ENCODE measurements at regions not wholly inside any gene's neighbourhood (a gene's known extent, or its start where the extent isn't known, plus 50 kb on each side); places are given as distances from the start of the nearest gene placed in this dataset.
"Not testable (repeated sequence)": the region's sequence is repeated elsewhere in the genome, so short reads cannot be mapped to it uniquely, and the experiment has no call there.

GRCh38 chr6:159642995-159643394, 50.0 kb downstream of the SOD2 start:
- Mint-ChIP-seq H3K36me3 (ENCODE audit: low read depth) (peaks cover 8% of the 10 kb centered on the region), H3K4me1 (ENCODE audit: low read depth) (peaks cover 2% of the 10 kb centered on the region), H3K27ac (no peak overlapping the region), H3K9me3 (peaks cover 6% of the 10 kb centered on the region), H3K4me3 (no peak overlapping the region), H3K27me3 (ENCODE audit: low read depth) (no peaks in the 10 kb centered on the region)
- DNase-seq, result no peak
- intact Hi-C loops (cut with micrococcal nuclease), result no loop called here
- CTCF ChIA-PET, result interaction anchor here (0.6 to 1.6 kb wide), 5 partner anchors 11 to 470 kb away, joined by 3 to 6 read pairs (median 3); no protein-coding TSS in a partner anchor

GRCh38 chr6:159642481-159642880, 50.6 kb downstream of the SOD2 start:
- CTCF ChIA-PET, result interaction anchor here (1.2 to 1.6 kb wide), 4 partner anchors 10 to 469 kb away, joined by 3 to 6 read pairs (median 4); no protein-coding TSS in a partner anchor
- intact Hi-C loops (cut with micrococcal nuclease), result no loop called here

GRCh38 chr6:159640722-159641482, 52.1 kb downstream of the SOD2 start:
- intact Hi-C loops (cut with micrococcal nuclease), result no loop called here
- H3K4me1 Mint-ChIP-seq (ENCODE audit: low read depth), result peaks cover 2% of the 10 kb centered on the region
- CTCF ChIA-PET, result interaction anchor here (0.6 to 1.5 kb wide), 5 partner anchors 13 to 466 kb away, joined by 3 to 6 read pairs (median 4); no protein-coding TSS in a partner anchor
- no peak overlapping the region for H3K27ac Mint-ChIP-seq
- no peaks in the 10 kb centered on the region for H3K27me3 Mint-ChIP-seq (ENCODE audit: low read depth)
- H3K4me3 Mint-ChIP-seq, result no peak overlapping the region
- DNase-seq, result no peak
- peaks cover 8% of the 10 kb centered on the region for H3K36me3 Mint-ChIP-seq (ENCODE audit: low read depth)
- peaks cover 7% of the 10 kb centered on the region for H3K9me3 Mint-ChIP-seq

More at GRCh38 chr6:159642481-159642880, 50.6 kb downstream of the SOD2 start:
- Mint-ChIP-seq H3K27ac (no peak overlapping the region), H3K27me3 (ENCODE audit: low read depth) (no peaks in the 10 kb centered on the region), H3K4me1 (ENCODE audit: low read depth) (peaks cover 2% of the 10 kb centered on the region), H3K36me3 (ENCODE audit: low read depth) (peaks cover 8% of the 10 kb centered on the region), H3K4me3 (no peak overlapping the region), H3K9me3 (peaks cover 7% of the 10 kb centered on the region)
- DNase-seq, result no peak

GRCh38 chr6:159640322-159640721, 52.7 kb downstream of the SOD2 start:
- Mint-ChIP-seq H3K36me3 (ENCODE audit: low read depth) (peaks cover 8% of the 10 kb centered on the region), H3K4me1 (ENCODE audit: low read depth) (no peaks in the 10 kb centered on the region), H3K27me3 (ENCODE audit: low read depth) (no peaks in the 10 kb centered on the region), H3K4me3 (no peak overlapping the region), H3K9me3 (peaks cover 7% of the 10 kb centered on the region), H3K27ac (no peak overlapping the region)
- intact Hi-C loops (cut with micrococcal nuclease), result no loop called here
- DNase-seq, result no peak
- CTCF ChIA-PET, result interaction anchor here (0.6 to 1.5 kb wide), 4 partner anchors 14 to 401 kb away, joined by 4 to 6 read pairs (median 4); no protein-coding TSS in a partner anchor

GRCh38 chr6:159639721-159640120, 53.3 kb downstream of the SOD2 start:
- no peak for DNase-seq
- Mint-ChIP-seq H3K27ac (no peak overlapping the region), H3K4me3 (no peak overlapping the region), H3K36me3 (ENCODE audit: low read depth) (peaks cover 8% of the 10 kb centered on the region), H3K9me3 (peaks cover 7% of the 10 kb centered on the region), H3K4me1 (ENCODE audit: low read depth) (no peaks in the 10 kb centered on the region), H3K27me3 (ENCODE audit: low read depth) (no peaks in the 10 kb centered on the region)
- CTCF ChIA-PET, result no interaction called here
- intact Hi-C loops (cut with micrococcal nuclease), result no loop called here

GRCh38 chr6:159633196-159633595, 59.8 kb downstream of the SOD2 start:
- peak; percentile 29 for DNase-seq
- Mint-ChIP-seq H3K4me3 (no peak overlapping the region), H3K27me3 (ENCODE audit: low read depth) (no peaks in the 10 kb centered on the region), H3K27ac (no peak overlapping the region), H3K9me3 (peaks cover 2% of the 10 kb centered on the region), H3K4me1 (ENCODE audit: low read depth) (no peaks in the 10 kb centered on the region), H3K36me3 (ENCODE audit: low read depth) (no peaks in the 10 kb centered on the region)
- intact Hi-C loops (cut with micrococcal nuclease), result no loop called here
- CTCF ChIA-PET, result interaction anchor here (0.6 to 2.6 kb wide), 6 partner anchors 10 to 1737 kb away, joined by 3 to 18 read pairs (median 6); no protein-coding TSS in a partner anchor

- no peak overlapping the region for H3K4me3 Mint-ChIP-seq
- no peaks in the 10 kb centered on the region for H3K9me3 Mint-ChIP-seq
- DNase-seq, result no peak
- no peaks in the 10 kb centered on the region for H3K4me1 Mint-ChIP-seq (ENCODE audit: low read depth)
- CTCF ChIA-PET, result interaction anchor here (0.6 to 1.8 kb wide), 2 partner anchors 11 to 306 kb away, joined by 3 to 6 read pairs; no protein-coding TSS in a partner anchor
- intact Hi-C loops (cut with micrococcal nuclease), result no loop called here
- H3K27ac Mint-ChIP-seq, result no peak overlapping the region
- no peaks in the 10 kb centered on the region for H3K27me3 Mint-ChIP-seq (ENCODE audit: low read depth)
- no peaks in the 10 kb centered on the region for H3K36me3 Mint-ChIP-seq (ENCODE audit: low read depth)
These were observed 61.2 kb downstream of the SOD2 start for GRCh38 chr6:159631886-159632285.

- intact Hi-C loops (cut with micrococcal nuclease), result no loop called here
- CTCF ChIA-PET, result interaction anchor here (0.6 kb wide), 1 partner anchor 15 kb away, joined by 3 read pairs; no protein-coding TSS in a partner anchor
- DNase-seq, result no peak
- no peak overlapping the region for H3K27ac Mint-ChIP-seq
- H3K27me3 Mint-ChIP-seq (ENCODE audit: low read depth), result no peaks in the 10 kb centered on the region
- no peaks in the 10 kb centered on the region for H3K4me1 Mint-ChIP-seq (ENCODE audit: low read depth)
- H3K9me3 Mint-ChIP-seq, result no peaks in the 10 kb centered on the region
- H3K36me3 Mint-ChIP-seq (ENCODE audit: low read depth), result no peaks in the 10 kb centered on the region
- no peak overlapping the region for H3K4me3 Mint-ChIP-seq
These were observed 65.1 kb downstream of the SOD2 start for GRCh38 chr6:159627939-159628338.

- H3K4me1 Mint-ChIP-seq (ENCODE audit: low read depth); H3K9me3 Mint-ChIP-seq; DNase-seq; H3K4me3 Mint-ChIP-seq; H3K36me3 Mint-ChIP-seq (ENCODE audit: low read depth); H3K27ac Mint-ChIP-seq; intact Hi-C loops (cut with micrococcal nuclease); H3K27me3 Mint-ChIP-seq (ENCODE audit: low read depth); CTCF ChIA-PET: not testable (repeated sequence)
These were observed 66.5 kb downstream of the SOD2 start for GRCh38 chr6:159626506-159626905.

GRCh38 chr6:159623156-159623555, 69.9 kb downstream of the SOD2 start:
- CTCF ChIA-PET, result no interaction called here
- Mint-ChIP-seq H3K9me3 (peaks cover 8% of the 10 kb centered on the region), H3K27ac (no peak overlapping the region), H3K36me3 (ENCODE audit: low read depth) (no peaks in the 10 kb centered on the region), H3K4me3 (no peak overlapping the region), H3K4me1 (ENCODE audit: low read depth) (no peaks in the 10 kb centered on the region), H3K27me3 (ENCODE audit: low read depth) (no peaks in the 10 kb centered on the region)
- no peak for DNase-seq
- intact Hi-C loops (cut with micrococcal nuclease), result no loop called here

GRCh38 chr6:159620947-159621346, 72.1 kb downstream of the SOD2 start:
- no peak overlapping the region for H3K27ac Mint-ChIP-seq
- intact Hi-C loops (cut with micrococcal nuclease), result no loop called here
- CTCF ChIA-PET, result no interaction called here

GRCh38 chr6:159617444-159617843, 75.6 kb downstream of the SOD2 start:
- peaks cover 14% of the 10 kb centered on the region for H3K36me3 Mint-ChIP-seq (ENCODE audit: low read depth)
- H3K4me1 Mint-ChIP-seq (ENCODE audit: low read depth), result no peaks in the 10 kb centered on the region
- no peaks in the 10 kb centered on the region for H3K27me3 Mint-ChIP-seq (ENCODE audit: low read depth)
- peaks cover 43% of the 10 kb centered on the region for H3K9me3 Mint-ChIP-seq
- CTCF ChIA-PET, result interaction anchor here (1.0 kb wide), 1 partner anchor 366 kb away, joined by 3 read pairs; no protein-coding TSS in a partner anchor
- no peak for DNase-seq
- intact Hi-C loops (cut with micrococcal nuclease), result no loop called here
- H3K27ac Mint-ChIP-seq, result no peak overlapping the region
- no peak overlapping the region for H3K4me3 Mint-ChIP-seq

More at GRCh38 chr6:159620947-159621346, 72.1 kb downstream of the SOD2 start:
- no peak for DNase-seq
- Mint-ChIP-seq H3K36me3 (ENCODE audit: low read depth) (peaks cover 14% of the 10 kb centered on the region), H3K9me3 (peaks cover 28% of the 10 kb centered on the region), H3K27me3 (ENCODE audit: low read depth) (no peaks in the 10 kb centered on the region), H3K4me1 (ENCODE audit: low read depth) (no peaks in the 10 kb centered on the region), H3K4me3 (no peak overlapping the region)

- H3K4me3 Mint-ChIP-seq, result no peak overlapping the region
- no peak overlapping the region for H3K27ac Mint-ChIP-seq
- H3K36me3 Mint-ChIP-seq (ENCODE audit: low read depth), result peaks cover 14% of the 10 kb centered on the region
- DNase-seq, result no peak
- peaks cover 43% of the 10 kb centered on the region for H3K9me3 Mint-ChIP-seq
- CTCF ChIA-PET, result interaction anchor here (1.2 kb wide), 1 partner anchor 38 kb away, joined by 4 read pairs; no protein-coding TSS in a partner anchor
- H3K4me1 Mint-ChIP-seq (ENCODE audit: low read depth), result no peaks in the 10 kb centered on the region
- intact Hi-C loops (cut with micrococcal nuclease), result no loop called here
- no peaks in the 10 kb centered on the region for H3K27me3 Mint-ChIP-seq (ENCODE audit: low read depth)
These were observed 76.6 kb downstream of the SOD2 start for GRCh38 chr6:159616456-159616855.

Measured in activated naive CD4-positive, alpha-beta T cell treated with anti-CD3 and anti-CD28 coated beads for 36 hours (primary cell).